ENCODE measurements at regions not wholly inside any gene's neighbourhood (a gene's known extent, or its start where the extent isn't known, plus 50 kb on each side); places are given as distances from the start of the nearest gene placed in this dataset.

GRCh38 chr2:88377641-88377991, 74.9 kb downstream of the FOXI3 start:
- dilution Hi-C loops (cut with HindIII; ENCODE audit: low sequenced_read_pairs, unreplicated experiment) (no loop called here), intact Hi-C loops (cut with micrococcal nuclease) (no loop called here), in situ Hi-C loops (cut with MboI; ENCODE audit: low sequenced_read_pairs) (no loop called here)
- Histone ChIP-seq H3K14ac (replicated peaks; ENCODE audit: low read depth, low read length) (no peak overlapping the region), H2AK5ac (ENCODE audit: low read depth, low read length) (no peak overlapping the region), H4K8ac (ENCODE audit: low read depth in 2 of 2, low read length in 2 of 2) (no peak overlapping the region), H3K27ac (ENCODE audit: insufficient read depth, low read length) (no peak overlapping the region), H3K79me1 (ENCODE audit: low read depth in 1 of 2, low read length in 2 of 2) (no peaks in the 10 kb centered on the region), H2AFZ (replicated peaks; ENCODE audit: low read length, poor library complexity) (no peak overlapping the region), H2BK120ac (ENCODE audit: low read depth, low read length) (no peak overlapping the region), H3K23ac (ENCODE audit: low read depth, low read length) (no peak overlapping the region), H3K4me2 (ENCODE audit: low read depth, low read length) (no peak overlapping the region), H3K27me3 (ENCODE audit: control insufficient read depth, insufficient read depth, low read length) (no peaks in the 10 kb centered on the region), H2BK20ac (ENCODE audit: low read depth, low read length) (no peak overlapping the region), H4K20me1 (ENCODE audit: insufficient read depth, low read length) (no peaks in the 10 kb centered on the region), H3K9ac (ENCODE audit: low read depth, low read length) (no peak overlapping the region), H2BK5ac (ENCODE audit: low read depth, low read length, poor library complexity, severe bottlenecking) (no peak overlapping the region), H3K9me1 (ENCODE audit: insufficient read depth, low read length) (no peaks in the 10 kb centered on the region), H3K18ac (ENCODE audit: low read depth, low read length) (no peak overlapping the region), H3K36me3 (ENCODE audit: control insufficient read depth, insufficient read depth, low read length) (no peaks in the 10 kb centered on the region), H4K91ac (ENCODE audit: insufficient read depth, low read depth, low read length) (no peak overlapping the region), H3K4me1 (ENCODE audit: control insufficient read depth, insufficient read depth, low read length) (no peaks in the 10 kb centered on the region), H3K9me3 (ENCODE audit: control insufficient read depth, insufficient read depth, low read length) (no peaks in the 10 kb centered on the region), H4K5ac (ENCODE audit: low read depth, low read length) (no peak overlapping the region), H3K4me3 (ENCODE audit: insufficient read depth, low read depth, low read length) (no peak overlapping the region), H3K4ac (ENCODE audit: low read depth, low read length) (no peak overlapping the region), H3K56ac (ENCODE audit: extremely low read depth, insufficient read depth, low read length) (no peak overlapping the region), H2AK9ac (replicated peaks; ENCODE audit: low read depth, low read length, poor library complexity) (no peak overlapping the region), H2BK15ac (ENCODE audit: low read depth, low read length) (no peak overlapping the region)
- no peak for TF ChIP-seq SMC3 (IDR thresholded peaks at IDR 0.05; ENCODE audit: low read depth, low read length)
- TF ChIP-seq BHLHE40 (IDR thresholded peaks at IDR 0.05; ENCODE audit: low read depth, low read length), result no peak
- no peak for TF ChIP-seq ELK1 (IDR thresholded peaks at IDR 0.05; ENCODE audit: borderline replicate concordance, low read depth, low read length)
- no peak for TF ChIP-seq USF2 (IDR thresholded peaks at IDR 0.05; ENCODE audit: low read depth, low read length)
- no peak for TF ChIP-seq MAFK (IDR thresholded peaks at IDR 0.05; ENCODE audit: low read depth, low read length)
- TF ChIP-seq RAD21 (IDR thresholded peaks at IDR 0.05; ENCODE audit: low read length), result no peak
- TF ChIP-seq NFE2L2 (IDR thresholded peaks at IDR 0.05; ENCODE audit: low read depth, low read length), result no peak
- TF ChIP-seq MAZ (IDR thresholded peaks at IDR 0.05; ENCODE audit: borderline replicate concordance, low read depth, low read length), result no peak
- no peak for TF ChIP-seq CEBPB (IDR thresholded peaks at IDR 0.05; ENCODE audit: low read depth, low read length)
- TF ChIP-seq POLR2A (IDR thresholded peaks at IDR 0.05; ENCODE audit: low read depth, low read length), result no peak
- TF ChIP-seq RFX5 (IDR thresholded peaks at IDR 0.05; ENCODE audit: low read depth, low read length), result no peak
- no peak for TF ChIP-seq FOS (IDR thresholded peaks at IDR 0.05; ENCODE audit: low read depth, low read length)
- no peak for TF ChIP-seq MXI1 (IDR thresholded peaks at IDR 0.05; ENCODE audit: borderline replicate concordance, low read depth, low read length)
- no peak for TF ChIP-seq CHD1 (IDR thresholded peaks at IDR 0.05; ENCODE audit: low read depth, low read length)
- no peak for TF ChIP-seq CTCF (conservative IDR thresholded peaks at IDR 0.05; ENCODE audit: low read depth, low read length)
- no peak for TF ChIP-seq RCOR1 (IDR thresholded peaks at IDR 0.05; ENCODE audit: insufficient replicate concordance, low read length)
- CTCF ChIA-PET, result no interaction called here
- ATAC-seq (ENCODE audit: low read depth) (no peak), DNase-seq (no peak)
- WGBS, 2 experiments (ENCODE audit: extremely low coverage in 2 of 2, insufficient read length in 1 of 2), result no CpG with 5 or more reads among the region's 1 CpG
- POLR2A ChIA-PET (ENCODE audit: unreplicated experiment), result no interaction called here
- BruUV-seq (replicated peaks), result no TSS peak
